ENCODE measurements at regions not wholly inside any gene's neighbourhood (a gene's known extent, or its start where the extent isn't known, plus 50 kb on each side); places are given as distances from the start of the nearest gene placed in this dataset.
"Not testable (repeated sequence)": the region's sequence is repeated elsewhere in the genome, so short reads cannot be mapped to it uniquely, and the experiment has no call there.

DNA sequence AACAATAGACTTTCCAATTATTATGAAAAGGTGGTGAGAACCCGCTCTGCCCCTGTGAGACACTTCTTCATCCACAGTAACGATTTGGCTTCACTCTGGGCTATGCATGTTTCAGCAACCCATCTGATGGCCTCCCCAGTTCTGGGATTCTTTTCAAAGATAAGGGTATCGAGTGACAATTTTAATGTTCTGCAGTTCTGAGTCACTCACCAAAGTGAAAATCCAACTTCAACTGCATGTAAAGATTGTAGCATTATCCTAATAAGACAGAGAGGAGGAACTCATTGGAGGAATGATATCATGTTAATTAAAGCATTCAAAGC, 1078.3 kb upstream of the SEMA6A start:
- in situ Hi-C loops (cut with HindIII; ENCODE audit: low pct_unique_long_range_greater_than_20kb, low sequenced_read_pairs), result no loop called here
- no peak for DNase-seq (ENCODE audit: low read depth)

DNA sequence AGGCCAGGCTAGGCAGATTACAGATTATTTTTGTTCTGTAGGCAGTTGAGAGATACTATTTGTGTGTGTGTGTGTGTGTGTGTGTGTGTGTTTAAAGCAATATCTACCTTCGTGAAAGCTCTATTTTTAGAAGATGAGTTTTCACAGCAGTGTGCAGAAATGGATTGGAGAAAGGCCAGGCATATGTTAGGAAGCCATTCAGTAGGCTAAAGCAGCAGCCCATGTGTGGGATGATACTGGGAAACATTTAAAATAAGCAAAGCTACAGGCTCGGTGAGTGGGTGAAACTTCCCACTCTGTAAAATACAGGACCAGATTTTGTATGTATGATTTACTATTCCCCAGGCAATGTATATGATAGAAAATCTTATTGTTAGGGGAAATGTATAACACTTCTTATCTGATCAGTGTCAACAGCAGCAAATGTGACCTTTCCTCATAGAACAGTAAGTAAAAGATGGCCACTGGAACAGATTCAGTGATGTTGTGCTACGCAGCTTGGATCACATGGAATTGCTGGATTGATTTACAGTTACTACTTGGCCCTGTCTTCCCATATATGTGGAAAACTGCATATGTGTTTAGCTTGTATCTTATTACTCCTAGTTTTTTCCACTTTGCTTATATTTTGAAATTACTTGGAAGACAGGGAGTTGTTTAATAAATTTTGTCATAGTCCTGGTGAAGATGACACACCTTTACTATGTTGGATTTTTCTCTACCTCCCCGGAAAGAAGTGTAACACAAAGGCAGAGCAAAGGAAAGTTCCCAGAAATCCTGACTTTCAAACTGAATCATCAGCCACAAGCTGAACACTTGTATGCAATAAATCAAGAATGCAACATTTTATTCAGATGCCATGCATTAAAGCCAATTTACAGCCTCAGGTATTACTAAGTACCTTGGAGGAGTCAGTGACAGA, 1077.7 kb upstream of the SEMA6A start:
- in situ Hi-C loops (cut with HindIII; ENCODE audit: low pct_unique_long_range_greater_than_20kb, low sequenced_read_pairs), result no loop called here
- DNase-seq (ENCODE audit: low read depth), result no peak

DNA sequence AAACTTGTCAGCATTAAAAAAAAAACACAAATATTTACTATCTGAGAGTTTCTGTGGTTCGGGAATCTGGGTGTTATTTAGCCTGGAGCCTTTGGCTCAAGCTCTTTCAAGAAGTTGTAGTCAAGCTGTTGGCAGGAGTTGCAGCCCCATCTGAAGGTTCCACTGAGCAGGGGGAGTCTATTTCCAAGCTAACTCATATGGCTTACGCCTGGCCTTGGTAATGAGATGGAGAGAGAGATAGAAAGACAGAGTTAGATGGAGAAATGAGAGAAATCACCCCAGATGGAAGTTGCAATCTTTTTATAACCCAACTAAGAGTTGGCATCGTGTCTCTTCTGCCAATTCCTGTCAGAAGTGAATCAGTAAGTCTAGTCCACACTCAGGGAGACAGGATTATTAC, 1075.2 kb upstream of the SEMA6A start:
- in situ Hi-C loops (cut with HindIII; ENCODE audit: low pct_unique_long_range_greater_than_20kb, low sequenced_read_pairs), result no loop called here
- DNase-seq (ENCODE audit: low read depth), result no peak

DNA sequence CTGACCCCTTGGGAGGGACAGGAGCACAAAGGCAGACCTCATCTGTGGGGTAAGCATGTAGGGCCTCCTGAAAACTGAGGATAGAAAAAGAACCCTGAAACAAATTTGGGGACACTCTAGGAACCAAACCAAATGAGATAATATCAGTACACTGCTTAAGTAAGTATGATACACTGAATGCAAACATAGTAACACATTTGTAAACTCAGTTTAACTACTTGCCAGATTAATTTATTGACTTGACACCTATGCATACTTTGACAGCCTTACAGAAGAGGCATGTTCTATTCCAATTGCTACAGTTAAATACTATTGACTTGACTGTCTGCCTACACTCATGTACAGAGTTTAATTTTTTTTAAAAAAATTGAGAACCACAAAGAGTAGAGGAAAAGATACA, 1070.8 kb upstream of the SEMA6A start:
- DNase-seq (ENCODE audit: low read depth), result no peak
- in situ Hi-C loops (cut with HindIII; ENCODE audit: low pct_unique_long_range_greater_than_20kb, low sequenced_read_pairs), result no loop called here

DNA sequence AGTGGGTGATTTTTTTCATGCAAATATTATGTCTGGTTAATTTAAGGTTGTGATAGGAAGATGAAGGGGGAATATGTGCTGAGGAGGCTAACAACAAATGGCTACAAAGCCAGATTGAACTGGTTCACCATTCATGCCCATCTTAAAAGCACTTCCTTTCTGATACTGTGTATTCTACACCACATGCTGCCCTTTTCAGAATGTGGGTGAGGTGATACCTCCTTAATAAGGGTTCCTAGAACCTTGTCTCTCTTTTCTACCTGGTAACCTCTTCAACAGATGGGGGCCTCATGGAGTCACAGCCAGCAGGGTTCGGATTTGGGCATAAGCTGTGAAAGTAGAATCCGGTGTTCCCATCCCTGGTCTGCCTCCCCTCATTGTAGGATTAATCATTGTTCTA, 1064.0 kb upstream of the SEMA6A start:
- no peak for DNase-seq (ENCODE audit: low read depth)
- in situ Hi-C loops (cut with HindIII; ENCODE audit: low pct_unique_long_range_greater_than_20kb, low sequenced_read_pairs), result no loop called here

DNA sequence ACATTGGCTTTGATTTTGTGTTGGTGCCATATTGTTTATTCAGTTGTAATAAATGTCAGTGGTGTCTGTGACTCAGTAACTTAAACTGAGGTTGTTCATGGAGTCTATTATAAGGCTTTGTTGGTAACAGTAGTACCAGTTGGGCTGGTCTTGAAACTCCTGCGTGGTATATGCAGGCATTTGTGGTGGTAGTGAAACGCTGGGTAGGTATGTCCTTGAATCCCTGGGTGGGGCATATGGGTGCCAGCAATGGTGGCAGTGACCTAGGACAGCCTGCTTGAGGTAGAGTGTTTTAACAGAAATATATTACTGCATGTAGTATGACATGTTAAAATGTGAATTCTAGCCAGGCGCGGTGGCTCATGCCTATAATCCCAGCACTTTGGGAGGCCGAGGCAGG, 1058.5 kb upstream of the SEMA6A start:
- DNase-seq (ENCODE audit: low read depth), result no peak

DNA sequence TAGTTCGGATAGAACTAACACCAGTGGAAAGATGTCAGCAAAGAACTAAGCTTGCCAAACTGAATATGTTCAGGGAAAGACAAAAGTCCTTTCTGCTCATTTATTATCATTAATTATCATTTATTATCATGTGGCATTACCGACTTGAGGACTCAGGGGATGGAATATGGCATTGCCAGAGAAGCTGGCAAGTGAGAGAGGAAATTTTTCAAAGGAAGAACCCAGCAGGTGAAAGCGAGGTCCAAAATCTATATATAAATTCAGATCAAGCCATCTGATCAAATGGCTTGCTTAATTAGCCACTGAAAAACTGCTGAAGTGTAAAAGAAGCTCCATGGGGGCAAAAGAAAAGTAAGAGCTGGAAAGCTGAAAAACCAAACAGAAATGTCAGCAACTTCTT, 1049.6 kb upstream of the SEMA6A start:
- DNase-seq (ENCODE audit: low read depth), result no peak
- in situ Hi-C loops (cut with HindIII; ENCODE audit: low pct_unique_long_range_greater_than_20kb, low sequenced_read_pairs), result no loop called here

More for the DNA sequence above, 1058.5 kb upstream of the SEMA6A start:
- in situ Hi-C loops (cut with HindIII; ENCODE audit: low pct_unique_long_range_greater_than_20kb, low sequenced_read_pairs), result no loop called here

DNA sequence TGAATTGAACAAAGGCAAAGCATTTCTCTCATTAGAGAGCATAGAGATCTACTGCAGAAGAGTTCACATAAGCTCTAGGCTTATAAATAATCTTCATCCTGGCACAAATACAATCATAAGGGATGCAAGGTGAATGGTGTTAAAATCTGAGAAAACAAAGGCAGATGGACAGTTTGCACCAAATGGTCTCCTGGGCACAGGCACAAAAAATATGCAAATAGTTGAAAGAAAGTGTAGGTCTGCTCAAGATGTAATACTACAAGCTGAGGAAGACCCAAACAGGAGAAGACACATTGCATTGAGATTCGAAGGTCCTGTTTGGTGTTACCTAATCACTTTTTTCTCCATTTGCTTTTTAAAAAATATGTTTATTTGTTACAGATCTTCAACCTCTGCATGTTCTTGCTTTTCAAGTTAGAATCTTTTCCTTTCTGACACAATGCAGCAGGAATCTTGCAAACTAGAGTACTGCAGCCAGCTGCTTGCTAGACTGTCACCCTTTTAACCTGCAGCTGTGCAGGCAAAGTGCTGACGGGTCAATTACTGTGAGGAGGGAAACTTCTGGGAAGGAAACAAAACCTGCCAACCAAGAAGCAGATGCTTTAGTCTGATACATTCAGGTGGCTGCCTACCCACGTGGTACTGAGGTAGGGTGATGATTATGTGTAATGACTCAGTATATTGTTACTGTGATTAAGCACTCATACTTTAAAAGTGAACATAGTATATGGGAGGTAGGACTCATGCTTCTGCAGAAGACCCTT, 1048.6 kb upstream of the SEMA6A start:
- in situ Hi-C loops (cut with HindIII; ENCODE audit: low pct_unique_long_range_greater_than_20kb, low sequenced_read_pairs), result no loop called here
- DNase-seq (ENCODE audit: low read depth), result no peak

DNA sequence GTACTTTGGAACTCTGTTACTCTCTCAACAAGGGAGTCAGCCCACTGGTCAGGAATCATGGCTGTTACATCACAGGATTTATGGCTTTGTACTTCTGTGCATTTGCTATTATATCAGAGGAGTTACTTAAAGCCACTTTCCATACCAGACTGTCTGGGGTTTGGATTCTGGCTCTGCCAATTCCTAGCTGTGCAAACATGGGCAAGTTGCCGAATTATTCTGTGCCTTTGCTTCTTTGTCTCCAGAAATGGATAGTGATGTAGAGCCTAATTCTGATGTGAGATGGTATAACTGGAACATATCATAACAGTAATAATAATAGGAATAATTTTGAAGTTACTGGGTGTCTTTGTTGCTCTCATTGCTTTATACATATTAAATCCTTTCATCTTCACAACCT, 1047.3 kb upstream of the SEMA6A start:
- in situ Hi-C loops (cut with HindIII; ENCODE audit: low pct_unique_long_range_greater_than_20kb, low sequenced_read_pairs), result no loop called here
- DNase-seq (ENCODE audit: low read depth), result no peak

DNA sequence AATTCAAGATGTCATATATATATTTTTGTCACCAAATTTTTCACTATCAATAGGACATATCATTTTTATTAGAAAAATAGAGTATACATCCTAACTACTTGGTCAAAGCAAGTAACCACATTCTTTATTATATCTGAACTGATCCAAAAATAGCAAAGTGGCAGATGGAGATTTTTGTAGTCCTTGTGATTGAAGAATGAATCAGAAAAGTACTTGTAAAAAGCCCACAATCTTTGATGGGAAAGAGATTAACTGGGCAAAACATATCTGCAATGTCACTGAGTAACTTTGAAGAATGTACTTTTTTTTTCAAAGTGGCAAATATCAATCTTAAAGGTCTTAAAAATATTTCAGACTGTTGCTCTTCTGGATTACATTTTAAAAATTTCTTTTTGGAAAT, 1040.6 kb upstream of the SEMA6A start:
- DNase-seq (ENCODE audit: low read depth), result no peak
- in situ Hi-C loops (cut with HindIII; ENCODE audit: low pct_unique_long_range_greater_than_20kb, low sequenced_read_pairs), result no loop called here

DNA sequence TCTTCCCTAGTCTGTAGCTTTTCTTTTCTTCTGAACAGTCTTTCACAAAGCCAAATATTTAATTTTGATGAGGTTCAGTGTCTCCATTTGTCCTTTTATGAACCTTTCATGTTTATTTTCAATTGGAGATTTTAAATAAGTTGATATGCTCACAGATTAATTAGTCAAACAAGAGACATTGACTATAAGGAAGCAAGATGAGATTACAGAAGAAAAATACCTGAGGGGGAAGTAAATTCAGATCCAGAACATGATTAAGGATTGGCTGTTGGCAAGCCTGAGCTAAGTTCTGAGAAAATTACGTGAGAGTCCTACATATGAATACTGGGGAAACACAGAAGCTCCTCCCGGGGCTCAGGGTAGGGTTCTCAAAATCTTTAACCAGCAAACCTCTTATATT, 1039.8 kb upstream of the SEMA6A start:
- in situ Hi-C loops (cut with HindIII; ENCODE audit: low pct_unique_long_range_greater_than_20kb, low sequenced_read_pairs), result no loop called here
- DNase-seq (ENCODE audit: low read depth), result no peak

DNA sequence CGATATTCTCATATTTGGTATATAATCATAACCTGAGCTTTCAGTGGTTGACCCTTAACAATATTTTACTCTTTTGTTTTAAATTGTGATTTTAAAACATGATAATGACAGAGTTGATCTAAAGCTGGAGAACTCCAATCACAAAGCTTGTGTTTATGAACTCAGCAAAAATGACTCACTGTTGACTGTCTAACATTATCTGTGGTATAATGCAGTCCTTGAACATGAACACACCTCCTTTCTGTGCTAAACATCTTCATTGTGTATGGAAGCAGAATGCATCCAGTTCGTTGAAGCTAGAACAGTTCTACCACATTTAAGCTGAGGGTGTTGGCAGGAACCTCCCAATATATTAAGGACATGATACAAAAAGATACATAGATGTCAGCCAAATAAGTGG, 1030.2 kb upstream of the SEMA6A start:
- DNase-seq (ENCODE audit: low read depth), result no peak
- in situ Hi-C loops (cut with HindIII; ENCODE audit: low pct_unique_long_range_greater_than_20kb, low sequenced_read_pairs), result no loop called here

DNA sequence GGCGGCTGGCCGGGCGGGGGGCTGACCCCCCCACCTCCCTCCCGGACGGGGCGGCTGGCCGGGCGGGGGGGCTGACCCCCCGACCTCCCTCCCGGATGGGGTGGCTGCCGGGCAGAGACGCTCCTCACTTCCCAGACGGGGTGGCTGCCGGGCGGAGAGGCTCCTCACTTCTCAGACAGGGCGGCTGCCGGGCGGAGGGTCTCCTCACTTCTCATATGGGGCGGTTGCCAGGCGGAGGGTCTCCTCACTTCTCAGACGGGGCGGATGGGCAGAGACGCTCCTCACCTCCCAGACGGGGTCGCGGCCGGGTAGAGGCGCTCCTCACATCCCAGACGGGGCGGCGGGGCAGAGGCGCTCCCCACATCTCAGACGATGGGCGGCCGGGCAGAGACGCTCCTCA, 1025.2 kb upstream of the SEMA6A start:
- in situ Hi-C loops (cut with HindIII; ENCODE audit: low pct_unique_long_range_greater_than_20kb, low sequenced_read_pairs), result not testable (repeated sequence)

DNA sequence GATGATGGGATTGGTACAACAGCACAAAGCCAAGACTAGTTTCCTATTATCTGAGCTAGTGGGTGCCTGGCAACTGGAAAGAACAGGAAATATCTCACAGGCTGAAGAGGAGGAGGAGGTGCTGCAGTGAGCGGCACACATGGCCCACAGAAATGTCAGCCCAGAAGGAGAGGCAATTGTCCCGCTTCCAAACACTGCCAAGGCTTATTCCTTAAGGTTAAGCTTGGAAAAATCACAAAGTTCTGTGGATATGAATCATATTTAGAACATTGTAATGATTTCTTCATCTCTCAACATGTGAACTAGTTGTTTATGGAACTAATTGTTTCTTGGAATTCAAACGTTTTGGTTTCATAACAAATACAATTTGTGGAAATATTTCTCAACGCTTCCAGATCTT, 1019.5 kb upstream of the SEMA6A start:
- no peak for DNase-seq (ENCODE audit: low read depth)

More for the DNA sequence above, 1025.2 kb upstream of the SEMA6A start:
- DNase-seq (ENCODE audit: low read depth), result not testable (repeated sequence)

DNA sequence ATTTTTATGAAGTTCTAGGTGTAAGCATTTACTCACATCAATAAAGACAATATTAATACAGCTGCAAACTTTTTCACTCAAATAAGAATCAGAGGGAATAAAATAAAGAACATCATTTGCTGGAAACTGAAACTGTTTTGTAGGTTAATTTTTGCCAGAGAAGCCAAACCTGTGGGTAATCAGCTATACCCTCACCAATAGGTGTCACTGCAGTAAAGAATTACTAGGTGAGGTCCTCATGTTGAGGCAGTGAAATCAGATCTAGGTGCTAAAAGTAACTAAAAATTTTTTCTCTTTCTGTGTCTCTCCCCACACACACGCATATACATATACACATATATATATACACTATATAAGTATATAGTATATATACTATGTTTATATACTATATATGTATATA, 1016.3 kb upstream of the SEMA6A start:
- in situ Hi-C loops (cut with HindIII; ENCODE audit: low pct_unique_long_range_greater_than_20kb, low sequenced_read_pairs), result no loop called here
- no peak for DNase-seq (ENCODE audit: low read depth)

More for the DNA sequence above, 1019.5 kb upstream of the SEMA6A start:
- in situ Hi-C loops (cut with HindIII; ENCODE audit: low pct_unique_long_range_greater_than_20kb, low sequenced_read_pairs), result no loop called here

DNA sequence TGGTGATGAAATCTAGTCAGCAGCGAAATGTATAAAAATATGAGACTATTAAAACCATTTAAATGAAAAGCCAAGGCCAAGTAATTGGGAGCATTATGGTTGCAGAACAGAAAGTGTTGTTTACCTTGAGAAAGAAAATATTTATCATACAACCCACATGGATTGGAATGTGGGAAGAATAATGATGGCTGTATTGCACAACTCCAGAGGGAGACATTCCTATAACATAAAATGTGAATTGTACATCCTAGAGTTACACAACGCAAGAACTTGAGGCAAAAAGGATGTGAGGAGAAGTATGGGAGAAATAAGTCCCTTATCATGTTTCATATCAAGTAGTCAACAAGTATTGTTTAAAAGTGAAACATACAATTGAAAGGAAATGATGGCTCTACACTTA, 1014.0 kb upstream of the SEMA6A start:
- DNase-seq (ENCODE audit: low read depth), result no peak
- in situ Hi-C loops (cut with HindIII; ENCODE audit: low pct_unique_long_range_greater_than_20kb, low sequenced_read_pairs), result no loop called here

DNA sequence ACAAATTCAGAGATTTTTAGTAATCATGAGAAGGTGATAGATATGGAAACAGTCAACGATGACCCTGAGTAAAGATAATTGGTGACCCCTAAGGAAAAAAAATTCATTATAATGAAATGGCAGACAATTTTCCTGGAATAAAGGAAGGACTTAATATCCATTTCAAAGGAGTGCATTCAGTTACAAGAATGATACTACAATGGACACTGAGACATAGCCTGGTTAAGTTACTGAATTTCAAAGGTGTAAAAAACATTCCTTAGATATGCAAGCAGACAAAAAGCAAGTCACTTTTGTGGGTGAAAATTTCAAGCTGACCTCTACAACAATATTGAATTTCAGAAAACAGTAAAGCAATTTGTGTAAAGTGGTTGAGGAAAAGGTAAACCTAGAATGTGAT, 1012.5 kb upstream of the SEMA6A start:
- in situ Hi-C loops (cut with HindIII; ENCODE audit: low pct_unique_long_range_greater_than_20kb, low sequenced_read_pairs), result no loop called here
- no peak for DNase-seq (ENCODE audit: low read depth)

DNA sequence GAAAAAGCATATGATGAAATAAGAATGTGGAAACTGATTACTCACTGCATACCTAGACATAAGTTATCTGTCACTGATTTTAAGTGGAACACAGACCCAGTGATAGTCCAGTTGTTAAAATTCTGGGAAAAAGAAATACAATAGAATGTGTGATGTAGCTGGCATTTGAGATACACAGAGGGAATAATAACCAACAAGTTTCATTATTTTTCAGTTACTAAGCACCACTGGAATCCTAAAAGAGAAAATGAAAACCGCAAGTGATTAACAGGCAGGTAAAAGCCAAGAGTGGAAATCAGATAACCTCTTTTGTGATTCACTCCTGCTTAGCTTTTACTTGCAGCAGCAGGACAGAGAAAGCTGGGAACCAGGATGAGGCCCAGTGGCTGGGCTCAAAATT, 994.0 kb upstream of the SEMA6A start:
- no peak for DNase-seq (ENCODE audit: low read depth)
- in situ Hi-C loops (cut with HindIII; ENCODE audit: low pct_unique_long_range_greater_than_20kb, low sequenced_read_pairs), result no loop called here

DNA sequence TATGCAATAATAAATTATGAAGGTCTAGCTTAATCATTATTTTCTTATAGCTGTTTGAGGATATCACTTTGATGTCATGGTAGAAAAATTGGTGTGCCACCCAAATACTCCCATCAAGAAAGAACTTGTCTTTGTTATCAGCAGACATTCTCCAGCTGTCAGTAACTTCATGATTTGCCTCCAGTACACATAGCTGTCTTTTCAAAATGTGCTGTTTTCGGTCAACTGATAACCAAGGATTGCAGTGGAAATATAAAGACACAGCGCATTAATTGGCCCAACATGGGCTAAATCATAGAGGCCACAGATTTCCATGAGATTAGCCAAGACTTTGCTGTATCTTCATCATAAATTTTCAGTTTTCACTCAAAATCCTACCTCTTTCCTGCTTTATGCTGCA, 993.5 kb upstream of the SEMA6A start:
- DNase-seq (ENCODE audit: low read depth), result no peak
- in situ Hi-C loops (cut with HindIII; ENCODE audit: low pct_unique_long_range_greater_than_20kb, low sequenced_read_pairs), result no loop called here

DNA sequence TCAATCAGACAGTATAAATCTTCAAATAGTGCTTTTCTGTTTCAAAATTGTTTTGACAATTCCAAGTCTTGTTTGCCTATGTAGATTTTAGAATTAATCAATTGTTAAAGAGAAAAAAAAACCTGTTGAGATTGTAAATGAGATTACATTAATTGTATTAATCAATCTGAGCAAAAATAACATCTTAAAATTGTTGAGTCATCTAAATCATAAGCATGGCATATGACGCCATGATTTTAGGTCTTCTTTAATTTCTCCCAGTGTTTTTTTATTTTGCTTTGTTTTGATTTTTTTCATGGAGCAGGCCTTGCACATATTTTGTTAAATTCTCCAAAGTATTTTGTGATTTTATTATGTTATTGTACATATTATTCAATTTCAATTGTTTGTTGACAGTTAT, 988.0 kb upstream of the SEMA6A start:
- in situ Hi-C loops (cut with HindIII; ENCODE audit: low pct_unique_long_range_greater_than_20kb, low sequenced_read_pairs), result no loop called here

More for the DNA sequence above, 988.0 kb upstream of the SEMA6A start:
- DNase-seq (ENCODE audit: low read depth), result no peak

Measured in Caki2 (cell line).